ENCODE measurements at regions not wholly inside any gene's neighbourhood (a gene's known extent, or its start where the extent isn't known, plus 50 kb on each side); places are given as distances from the start of the nearest gene placed in this dataset.

GRCh38 chr9:24073007-24073592 lies 247.1 kb upstream of the ELAVL2 start (continued):
- TF ChIP-seq, protein P1, sequence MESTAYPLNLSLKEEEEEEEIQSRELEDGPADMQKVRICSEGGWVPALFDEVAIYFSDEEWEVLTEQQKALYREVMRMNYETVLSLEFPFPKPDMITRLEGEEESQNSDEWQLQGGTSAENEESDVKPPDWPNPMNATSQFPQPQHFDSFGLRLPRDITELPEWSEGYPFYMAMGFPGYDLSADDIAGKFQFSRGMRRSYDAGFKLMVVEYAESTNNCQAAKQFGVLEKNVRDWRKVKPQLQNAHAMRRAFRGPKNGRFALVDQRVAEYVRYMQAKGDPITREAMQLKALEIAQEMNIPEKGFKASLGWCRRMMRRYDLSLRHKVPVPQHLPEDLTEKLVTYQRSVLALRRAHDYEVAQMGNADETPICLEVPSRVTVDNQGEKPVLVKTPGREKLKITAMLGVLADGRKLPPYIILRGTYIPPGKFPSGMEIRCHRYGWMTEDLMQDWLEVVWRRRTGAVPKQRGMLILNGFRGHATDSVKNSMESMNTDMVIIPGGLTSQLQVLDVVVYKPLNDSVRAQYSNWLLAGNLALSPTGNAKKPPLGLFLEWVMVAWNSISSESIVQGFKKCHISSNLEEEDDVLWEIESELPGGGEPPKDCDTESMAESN (CRISPR knock-in tag; conservative IDR thresholded peaks at IDR 0.05) = no peak
- TF ChIP-seq CBX2 (IDR thresholded peaks at IDR 0.05; ENCODE audit: low read depth, low read length) (no peak), CBX2 (CRISPR knock-in tag; IDR thresholded peaks at IDR 0.05; ENCODE audit: low read depth) (no peak), MAFK (conservative IDR thresholded peaks at IDR 0.05 in 1 of 2, IDR thresholded peaks at IDR 0.05 in 1 of 2; ENCODE audit: low read length in 2 of 2) (no peak), RELA (CRISPR knock-in tag; IDR thresholded peaks at IDR 0.05) (no peak), UBTF (CRISPR knock-in tag; IDR thresholded peaks at IDR 0.05) (no peak), TRAFD1 (CRISPR knock-in tag; IDR thresholded peaks at IDR 0.05; ENCODE audit: borderline replicate concordance) (no peak)
- TF ChIP-seq, protein P2, sequence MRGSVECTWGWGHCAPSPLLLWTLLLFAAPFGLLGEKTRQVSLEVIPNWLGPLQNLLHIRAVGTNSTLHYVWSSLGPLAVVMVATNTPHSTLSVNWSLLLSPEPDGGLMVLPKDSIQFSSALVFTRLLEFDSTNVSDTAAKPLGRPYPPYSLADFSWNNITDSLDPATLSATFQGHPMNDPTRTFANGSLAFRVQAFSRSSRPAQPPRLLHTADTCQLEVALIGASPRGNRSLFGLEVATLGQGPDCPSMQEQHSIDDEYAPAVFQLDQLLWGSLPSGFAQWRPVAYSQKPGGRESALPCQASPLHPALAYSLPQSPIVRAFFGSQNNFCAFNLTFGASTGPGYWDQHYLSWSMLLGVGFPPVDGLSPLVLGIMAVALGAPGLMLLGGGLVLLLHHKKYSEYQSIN (CRISPR knock-in tag; IDR thresholded peaks at IDR 0.05; ENCODE audit: borderline replicate concordance) = no peak
